HCT116 (cell line): ENCODE measurements at regions not wholly inside any gene's neighbourhood (a gene's known extent, or its start where the extent isn't known, plus 50 kb on each side); places are given as distances from the start of the nearest gene placed in this dataset.

Experiments
- ATAC-seq: fragments of 200-7000 bp; cut with Tn5 transposase; 2 replicates; pipeline ENCODE4 v1.9.1; 2020; ENCODE audit warnings: mild to moderate bottlenecking, moderate library complexity
- BruUV-seq: library from RNA; stranded (reverse); fragments of 400-500 nt; replicated peaks from 2 replicates; lab custom pipeline; 2021; lab: Mats Ljungman, UMichigan
- CTCF ChIA-PET: fragments of 300-600 bp; sonication (Branson Sonifier 250); formaldehyde crosslinking; loops from one replicate; lab custom pipeline; 2021; ENCODE audit warnings: antibody characterized with exemption; lab: Charles Lee
- POLR2A ChIA-PET: fragments of 300-600, 350-600 bp; sonication (Branson Sonifier 250); formaldehyde crosslinking; loops from one replicate; lab custom pipeline; 2021; ENCODE audit warnings: antibody characterized with exemption; lab: Charles Lee
- RAD21 ChIA-PET, 2 experiments: fragments of 300-600 bp; sonication (Branson Sonifier 250); formaldehyde crosslinking; loops; one replicate each; lab custom pipeline; 2023; ENCODE audit warnings: low total read pairs in 2 of 2; ENCODE audit not compliant: uncharacterized antibody in 2 of 2, unreplicated experiment in 2 of 2, low non-redundant PET in 1 of 2; lab: Charles Lee
- DNase-seq: peaks from one replicate; pipeline ENCODE4 v3.0.0-alpha.2; 2010; ENCODE audit warnings: low read depth, low spot score
- H2AFZ ChIP-seq: fragments of 200-600 bp; shearing (Covaris generic), sonication (generic); 2 replicates; pipeline ENCODE4 v1.6.1; 2017; ENCODE audit warnings: low read depth, mixed run types, mixed read lengths, antibody characterized with exemption, low read length; ENCODE audit not compliant: poor library complexity, severe bottlenecking
- H3K27ac ChIP-seq: 2 replicates; pipeline ENCODE4 v1.5.1; 2012; ENCODE audit warnings: low read depth, low read length
- H3K27me3 ChIP-seq: fragments of 200-600 bp; sonication (generic); 2 replicates; pipeline ENCODE4 v1.6.1; 2016; ENCODE audit warnings: mixed run types, low read length, mixed read lengths; ENCODE audit not compliant: insufficient read depth
- H3K36me3 ChIP-seq, 2 experiments: fragments of 200-500 bp in 1 of 2; fragments of 200-600 bp in 1 of 2; sonication (Bioruptor generic) in 1 of 2; sonication (generic) in 1 of 2; 2 replicates each; pipeline versions ENCODE4 v1.5.1 to v1.6.1; 2014 to 2016; ENCODE audit warnings: low read length in 2 of 2, inconsistent platforms in 1 of 2, mixed read lengths in 1 of 2, mixed run types in 1 of 2; ENCODE audit not compliant: insufficient read depth in 2 of 2, control insufficient read depth in 1 of 2
- H3K4me1 ChIP-seq, 2 experiments: fragments of 200-600 bp in 1 of 2; sonication (generic) in 1 of 2; 2 replicates each; pipeline versions ENCODE4 v1.5.1 to v1.6.1; 2012 to 2017; ENCODE audit warnings: low read length in 2 of 2, inconsistent platforms in 1 of 2, mild to moderate bottlenecking in 1 of 2, mixed read lengths in 1 of 2, mixed run types in 1 of 2, moderate library complexity in 1 of 2; ENCODE audit not compliant: insufficient read depth in 2 of 2, control insufficient read depth in 1 of 2
- H3K4me2 ChIP-seq: fragments of 200-600 bp; sonication (generic); 2 replicates; pipeline ENCODE4 v1.6.1; 2017; ENCODE audit warnings: mixed run types, low read length, mixed read lengths
- H3K4me3 ChIP-seq, 2 experiments: fragments of 200-600 bp in 1 of 2; sonication (generic) in 1 of 2; replicated peaks in 1 of 2; 2 replicates each; pipeline ENCODE4 v1.5.1; 2011 to 2016; ENCODE audit warnings: low read length in 2 of 2, control low read depth in 1 of 2, low read depth in 1 of 2, mild to moderate bottlenecking in 1 of 2, mixed read lengths in 1 of 2, mixed run types in 1 of 2
- H3K79me2 ChIP-seq: fragments of 200-600 bp; sonication (generic); 2 replicates; pipeline ENCODE4 v1.6.1; 2017; ENCODE audit warnings: mild to moderate bottlenecking, mixed run types, low read length, moderate library complexity, mixed read lengths; ENCODE audit not compliant: insufficient read depth
- H3K9ac ChIP-seq: fragments of 200-600 bp; sonication (generic); 2 replicates; pipeline ENCODE4 v1.6.1; 2016; ENCODE audit warnings: low read length, mixed read lengths
- H3K9me2 ChIP-seq: fragments of 200-600 bp; sonication (generic), shearing (Covaris generic); 2 replicates; pipeline ENCODE4 v1.6.1; 2017; ENCODE audit warnings: mixed run types, mild to moderate bottlenecking, moderate library complexity; ENCODE audit not compliant: insufficient read depth
- H3K9me3 ChIP-seq, 2 experiments: fragments of 200-500 bp in 1 of 2; fragments of 200-600 bp in 1 of 2; sonication (Bioruptor generic) in 1 of 2; sonication (generic) in 1 of 2; 2 replicates each; pipeline ENCODE4 v1.6.1; 2014 to 2017; ENCODE audit warnings: low read length in 2 of 2, mixed read lengths in 2 of 2, inconsistent platforms in 1 of 2, low read depth in 1 of 2, mild to moderate bottlenecking in 1 of 2, mixed run types in 1 of 2, moderate library complexity in 1 of 2; ENCODE audit not compliant: control insufficient read depth in 1 of 2, insufficient read depth in 1 of 2
- H4K20me1 ChIP-seq: fragments of 200-600 bp; sonication (generic), shearing (Covaris generic); 2 replicates; pipeline ENCODE4 v1.6.1; 2017; ENCODE audit warnings: mixed run types, mild to moderate bottlenecking, moderate library complexity; ENCODE audit not compliant: insufficient read depth
- CEBPB ChIP-seq: IDR thresholded peaks from 2 replicates; pipeline ENCODE4 v1.6.1; 2012; ENCODE audit warnings: low read depth
- EGR1 ChIP-seq: IDR thresholded peaks from 2 replicates; pipeline ENCODE4 v1.6.1; 2012; ENCODE audit warnings: low read depth
- ELF1 ChIP-seq: IDR thresholded peaks from 2 replicates; pipeline ENCODE4 v1.6.1; 2012; ENCODE audit warnings: low read depth, borderline replicate concordance
- EZH2 ChIP-seq: fragments of 200-600 bp; sonication (generic); IDR thresholded peaks from 2 replicates; pipeline ENCODE4 v1.6.1; 2017; ENCODE audit warnings: antibody characterized with exemption, mixed run types
- FOSL1 ChIP-seq: IDR thresholded peaks from 2 replicates; pipeline ENCODE4 v1.6.1; 2012; ENCODE audit warnings: low read depth
- JUND ChIP-seq: IDR thresholded peaks from 2 replicates; pipeline ENCODE4 v1.6.1; 2012
- POLR2AphosphoS5 ChIP-seq: IDR thresholded peaks from 2 replicates; pipeline ENCODE4 v1.6.1; 2011; ENCODE audit warnings: mild to moderate bottlenecking, low read depth, low read length, moderate library complexity
- RAD21 ChIP-seq: IDR thresholded peaks from 2 replicates; pipeline ENCODE4 v1.6.1; 2012; ENCODE audit warnings: low read depth, mild to moderate bottlenecking
- SIN3A ChIP-seq: IDR thresholded peaks from 2 replicates; pipeline ENCODE4 v1.6.1; 2012; ENCODE audit warnings: low read depth
- TCF7L2 ChIP-seq: IDR thresholded peaks from 2 replicates; pipeline ENCODE4 v1.7.0; 2011; ENCODE audit warnings: borderline replicate concordance, inconsistent platforms; ENCODE audit not compliant: insufficient read depth, insufficient read length; ENCODE audit errors: extremely low read depth
- YY1 ChIP-seq: IDR thresholded peaks from 2 replicates; pipeline ENCODE4 v1.6.1; 2011; ENCODE audit warnings: low read length, low read depth, moderate library complexity, mild to moderate bottlenecking; ENCODE audit not compliant: insufficient replicate concordance; ENCODE audit errors: extremely low read depth
- ZFX ChIP-seq: fragments of 450-650 bp; IDR thresholded peaks from 2 replicates; pipeline ENCODE4 v1.6.1; 2017
- intact Hi-C: fragments of 100-400 bp; cut with micrococcal nuclease; formaldehyde crosslinking; loops from 2 replicates; pipeline ENCODE4 v1.10.0; 2022
- TF ChIP-seq, protein P1 (sequence below): IDR thresholded peaks from 2 replicates; pipeline ENCODE4 v1.6.1; 2011; ENCODE audit warnings: mild to moderate bottlenecking, low read length, moderate library complexity; ENCODE audit not compliant: insufficient replicate concordance; ENCODE audit errors: extremely low read depth
- TF ChIP-seq, protein P2 (sequence below): IDR thresholded peaks from 2 replicates; pipeline ENCODE4 v1.6.1; 2012; ENCODE audit warnings: low read depth

DNA sequence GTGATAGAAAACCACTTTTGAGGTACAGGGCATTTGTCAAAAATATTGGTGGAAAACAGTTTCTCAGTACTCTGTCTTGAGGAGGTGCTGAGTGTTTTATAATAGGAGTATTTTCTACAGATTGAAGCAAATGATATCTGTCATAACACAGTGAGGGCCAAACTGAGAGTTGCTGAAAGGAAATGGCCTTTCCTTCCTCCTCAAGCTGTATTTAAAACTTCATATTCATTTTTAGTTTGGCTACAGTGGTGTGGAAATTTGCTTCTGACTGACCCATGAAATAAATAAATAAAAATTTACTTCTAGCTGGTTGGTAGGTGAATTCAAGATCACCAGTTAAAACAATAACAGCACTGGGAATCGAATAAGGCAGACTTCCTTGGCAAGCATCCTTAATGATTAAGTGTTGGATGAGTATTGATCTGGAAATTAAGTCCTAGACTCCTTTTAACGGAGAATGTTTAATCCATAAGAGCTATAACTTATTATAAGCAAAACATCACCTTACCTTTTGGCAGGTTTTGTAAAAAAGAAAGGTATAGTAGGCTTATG is 828.6 kb upstream of the CITED2 start (continued):
- TF ChIP-seq, protein P1, sequence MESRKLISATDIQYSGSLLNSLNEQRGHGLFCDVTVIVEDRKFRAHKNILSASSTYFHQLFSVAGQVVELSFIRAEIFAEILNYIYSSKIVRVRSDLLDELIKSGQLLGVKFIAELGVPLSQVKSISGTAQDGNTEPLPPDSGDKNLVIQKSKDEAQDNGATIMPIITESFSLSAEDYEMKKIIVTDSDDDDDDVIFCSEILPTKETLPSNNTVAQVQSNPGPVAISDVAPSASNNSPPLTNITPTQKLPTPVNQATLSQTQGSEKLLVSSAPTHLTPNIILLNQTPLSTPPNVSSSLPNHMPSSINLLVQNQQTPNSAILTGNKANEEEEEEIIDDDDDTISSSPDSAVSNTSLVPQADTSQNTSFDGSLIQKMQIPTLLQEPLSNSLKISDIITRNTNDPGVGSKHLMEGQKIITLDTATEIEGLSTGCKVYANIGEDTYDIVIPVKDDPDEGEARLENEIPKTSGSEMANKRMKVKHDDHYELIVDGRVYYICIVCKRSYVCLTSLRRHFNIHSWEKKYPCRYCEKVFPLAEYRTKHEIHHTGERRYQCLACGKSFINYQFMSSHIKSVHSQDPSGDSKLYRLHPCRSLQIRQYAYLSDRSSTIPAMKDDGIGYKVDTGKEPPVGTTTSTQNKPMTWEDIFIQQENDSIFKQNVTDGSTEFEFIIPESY, result no peak
- TF ChIP-seq SIN3A (no peak), POLR2AphosphoS5 (no peak), FOSL1 (no peak)

DNA sequence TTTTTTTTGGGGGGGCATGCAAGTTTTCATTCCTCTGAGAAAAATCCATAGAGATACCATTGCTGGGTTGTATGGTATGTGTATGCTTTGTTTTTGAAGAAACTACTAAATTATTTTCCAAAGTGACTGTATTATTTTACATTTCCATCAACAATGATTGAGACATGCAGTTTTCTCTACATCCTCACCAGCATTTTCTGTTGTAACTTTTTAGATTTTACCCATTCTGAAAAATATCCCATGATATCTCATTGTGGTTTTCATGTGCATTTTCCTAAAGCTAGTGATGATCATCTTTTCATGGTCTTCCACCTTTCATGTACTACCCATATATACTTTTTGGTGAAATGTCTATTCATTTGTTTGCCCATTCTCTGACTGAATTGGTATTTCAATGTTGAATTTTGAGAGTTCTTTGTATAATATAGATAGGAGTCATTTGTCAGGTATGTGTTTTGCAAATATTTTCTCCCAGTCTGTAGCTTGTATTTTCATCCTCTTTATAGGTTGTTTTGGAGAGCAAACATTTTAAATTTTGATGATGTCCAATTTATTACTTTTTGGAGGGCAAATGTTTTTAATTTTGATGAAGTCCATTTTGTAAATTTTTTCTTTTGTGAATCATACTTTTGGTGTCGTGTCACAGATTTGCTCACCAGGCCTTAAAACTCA is 827.5 kb upstream of the CITED2 start:
- Histone ChIP-seq H3K9ac (no peak overlapping the region), H3K4me3 (no peak overlapping the region), H3K27me3 (no peaks in the 10 kb centered on the region), H3K4me1 (no peaks in the 10 kb centered on the region), H3K27ac (no peak overlapping the region), H2AFZ (no peak overlapping the region), H4K20me1 (no peaks in the 10 kb centered on the region), H3K4me2 (no peak overlapping the region), H3K79me2 (no peaks in the 10 kb centered on the region), H3K36me3 (no peaks in the 10 kb centered on the region), H3K9me3 (no peaks in the 10 kb centered on the region), H3K9me2 (peaks cover 3% of the 10 kb centered on the region; the same call in 1 of the 2 replicates)
- ChIA-PET POLR2A (no interaction called here), RAD21 (no interaction called here), CTCF (no interaction called here)
- DNase-seq, result no peak
- no peak for TF ChIP-seq RAD21
- no peak for TF ChIP-seq TCF7L2
- TF ChIP-seq EZH2, result no peak
- TF ChIP-seq CEBPB, result no peak
- no peak for TF ChIP-seq POLR2AphosphoS5
- TF ChIP-seq, protein P2, sequence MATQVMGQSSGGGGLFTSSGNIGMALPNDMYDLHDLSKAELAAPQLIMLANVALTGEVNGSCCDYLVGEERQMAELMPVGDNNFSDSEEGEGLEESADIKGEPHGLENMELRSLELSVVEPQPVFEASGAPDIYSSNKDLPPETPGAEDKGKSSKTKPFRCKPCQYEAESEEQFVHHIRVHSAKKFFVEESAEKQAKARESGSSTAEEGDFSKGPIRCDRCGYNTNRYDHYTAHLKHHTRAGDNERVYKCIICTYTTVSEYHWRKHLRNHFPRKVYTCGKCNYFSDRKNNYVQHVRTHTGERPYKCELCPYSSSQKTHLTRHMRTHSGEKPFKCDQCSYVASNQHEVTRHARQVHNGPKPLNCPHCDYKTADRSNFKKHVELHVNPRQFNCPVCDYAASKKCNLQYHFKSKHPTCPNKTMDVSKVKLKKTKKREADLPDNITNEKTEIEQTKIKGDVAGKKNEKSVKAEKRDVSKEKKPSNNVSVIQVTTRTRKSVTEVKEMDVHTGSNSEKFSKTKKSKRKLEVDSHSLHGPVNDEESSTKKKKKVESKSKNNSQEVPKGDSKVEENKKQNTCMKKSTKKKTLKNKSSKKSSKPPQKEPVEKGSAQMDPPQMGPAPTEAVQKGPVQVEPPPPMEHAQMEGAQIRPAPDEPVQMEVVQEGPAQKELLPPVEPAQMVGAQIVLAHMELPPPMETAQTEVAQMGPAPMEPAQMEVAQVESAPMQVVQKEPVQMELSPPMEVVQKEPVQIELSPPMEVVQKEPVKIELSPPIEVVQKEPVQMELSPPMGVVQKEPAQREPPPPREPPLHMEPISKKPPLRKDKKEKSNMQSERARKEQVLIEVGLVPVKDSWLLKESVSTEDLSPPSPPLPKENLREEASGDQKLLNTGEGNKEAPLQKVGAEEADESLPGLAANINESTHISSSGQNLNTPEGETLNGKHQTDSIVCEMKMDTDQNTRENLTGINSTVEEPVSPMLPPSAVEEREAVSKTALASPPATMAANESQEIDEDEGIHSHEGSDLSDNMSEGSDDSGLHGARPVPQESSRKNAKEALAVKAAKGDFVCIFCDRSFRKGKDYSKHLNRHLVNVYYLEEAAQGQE, result no peak
- no peak for TF ChIP-seq YY1
- TF ChIP-seq SIN3A, result no peak
- no peak for TF ChIP-seq EGR1
- no peak for TF ChIP-seq ZFX
- TF ChIP-seq ELF1, result no peak
- no peak for TF ChIP-seq JUND
- intact Hi-C loops, result no loop called here
- no peak for ATAC-seq
- no TSS peak for BruUV-seq
